ENCODE measurements at regions not wholly inside any gene's neighbourhood (a gene's known extent, or its start where the extent isn't known, plus 50 kb on each side); places are given as distances from the start of the nearest gene placed in this dataset.

- TF ChIP-seq CTCF (IDR thresholded peaks at IDR 0.05) (no peak), POLR2A (IDR thresholded peaks at IDR 0.05) (no peak), POLR2AphosphoS5 (IDR thresholded peaks at IDR 0.05) (no peak)
Observed at GRCh38 chr7:56250135-56250534, 133.9 kb upstream of the NUPR2 start.
